ENCODE measurements at regions not wholly inside any gene's neighbourhood (a gene's known extent, or its start where the extent isn't known, plus 50 kb on each side); places are given as distances from the start of the nearest gene placed in this dataset.

- Histone ChIP-seq H3K9ac (ENCODE audit: low read length) (no peak overlapping the region), H3K4me2 (ENCODE audit: low read length) (no peak overlapping the region), H3K79me2 (replicated peaks; ENCODE audit: insufficient read depth, low read length) (no peaks in the 10 kb centered on the region), H3K9me2 (ENCODE audit: insufficient read depth, low read length) (no peaks in the 10 kb centered on the region), H3K4me3 (ENCODE audit: low read length) (no peak overlapping the region), H2AFZ (ENCODE audit: low read depth, low read length) (no peak overlapping the region), H3K27me3 (ENCODE audit: insufficient read depth, low read depth, low read length) (no peaks in the 10 kb centered on the region), H3F3A (ENCODE audit: insufficient read depth, low read length, poor library complexity, severe bottlenecking) (no peaks in the 10 kb centered on the region), H4K20me1 (ENCODE audit: insufficient read depth) (no peaks in the 10 kb centered on the region), H3K27ac (ENCODE audit: low read length) (no peak overlapping the region), H3K36me3 (ENCODE audit: insufficient read depth, low read length) (no peaks in the 10 kb centered on the region), H3K9me3 (ENCODE audit: low read length) (no peaks in the 10 kb centered on the region)
- TF ChIP-seq RAD21 (conservative IDR thresholded peaks at IDR 0.05) (no peak), CTCF (IDR thresholded peaks at IDR 0.05; ENCODE audit: poor library complexity, severe bottlenecking) (no peak), POLR2AphosphoS5 (IDR thresholded peaks at IDR 0.05) (no peak), EP300 (conservative IDR thresholded peaks at IDR 0.05; ENCODE audit: poor library complexity, severe bottlenecking) (no peak), TAF1 (IDR thresholded peaks at IDR 0.05; ENCODE audit: low read depth) (no peak), EZH2 (IDR thresholded peaks at IDR 0.05; ENCODE audit: borderline replicate concordance, insufficient read depth, low read length, poor library complexity, severe bottlenecking) (no peak), MXI1 (conservative IDR thresholded peaks at IDR 0.05; ENCODE audit: poor library complexity, severe bottlenecking) (no peak), SMC3 (conservative IDR thresholded peaks at IDR 0.05; ENCODE audit: poor library complexity) (no peak)
- TF ChIP-seq, protein P1, sequence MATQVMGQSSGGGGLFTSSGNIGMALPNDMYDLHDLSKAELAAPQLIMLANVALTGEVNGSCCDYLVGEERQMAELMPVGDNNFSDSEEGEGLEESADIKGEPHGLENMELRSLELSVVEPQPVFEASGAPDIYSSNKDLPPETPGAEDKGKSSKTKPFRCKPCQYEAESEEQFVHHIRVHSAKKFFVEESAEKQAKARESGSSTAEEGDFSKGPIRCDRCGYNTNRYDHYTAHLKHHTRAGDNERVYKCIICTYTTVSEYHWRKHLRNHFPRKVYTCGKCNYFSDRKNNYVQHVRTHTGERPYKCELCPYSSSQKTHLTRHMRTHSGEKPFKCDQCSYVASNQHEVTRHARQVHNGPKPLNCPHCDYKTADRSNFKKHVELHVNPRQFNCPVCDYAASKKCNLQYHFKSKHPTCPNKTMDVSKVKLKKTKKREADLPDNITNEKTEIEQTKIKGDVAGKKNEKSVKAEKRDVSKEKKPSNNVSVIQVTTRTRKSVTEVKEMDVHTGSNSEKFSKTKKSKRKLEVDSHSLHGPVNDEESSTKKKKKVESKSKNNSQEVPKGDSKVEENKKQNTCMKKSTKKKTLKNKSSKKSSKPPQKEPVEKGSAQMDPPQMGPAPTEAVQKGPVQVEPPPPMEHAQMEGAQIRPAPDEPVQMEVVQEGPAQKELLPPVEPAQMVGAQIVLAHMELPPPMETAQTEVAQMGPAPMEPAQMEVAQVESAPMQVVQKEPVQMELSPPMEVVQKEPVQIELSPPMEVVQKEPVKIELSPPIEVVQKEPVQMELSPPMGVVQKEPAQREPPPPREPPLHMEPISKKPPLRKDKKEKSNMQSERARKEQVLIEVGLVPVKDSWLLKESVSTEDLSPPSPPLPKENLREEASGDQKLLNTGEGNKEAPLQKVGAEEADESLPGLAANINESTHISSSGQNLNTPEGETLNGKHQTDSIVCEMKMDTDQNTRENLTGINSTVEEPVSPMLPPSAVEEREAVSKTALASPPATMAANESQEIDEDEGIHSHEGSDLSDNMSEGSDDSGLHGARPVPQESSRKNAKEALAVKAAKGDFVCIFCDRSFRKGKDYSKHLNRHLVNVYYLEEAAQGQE (IDR thresholded peaks at IDR 0.05; ENCODE audit: borderline replicate concordance), result no peak
These were observed 126.2 kb downstream of the HSD17B3 start for GRCh38 chr9:96175796-96176195.

- H3K27ac ChIP-seq (ENCODE audit: low read length), result no peak overlapping the region
- no peaks in the 10 kb centered on the region for H3K9me2 ChIP-seq (ENCODE audit: insufficient read depth, low read length)
- H3K9me3 ChIP-seq (ENCODE audit: low read length), result no peaks in the 10 kb centered on the region
- no peaks in the 10 kb centered on the region for H3K36me3 ChIP-seq (ENCODE audit: insufficient read depth, low read length)
- H3K9ac ChIP-seq (ENCODE audit: low read length), result no peak overlapping the region
- H3K4me3 ChIP-seq (ENCODE audit: low read length), result no peak overlapping the region
- H3K79me2 ChIP-seq (replicated peaks; ENCODE audit: insufficient read depth, low read length), result no peaks in the 10 kb centered on the region
- no peaks in the 10 kb centered on the region for H3F3A ChIP-seq (ENCODE audit: insufficient read depth, low read length, poor library complexity, severe bottlenecking)
- H4K20me1 ChIP-seq (ENCODE audit: insufficient read depth), result no peaks in the 10 kb centered on the region
- H3K27me3 ChIP-seq (ENCODE audit: insufficient read depth, low read depth, low read length), result no peaks in the 10 kb centered on the region
- H2AFZ ChIP-seq (ENCODE audit: low read depth, low read length), result no peak overlapping the region
- TF ChIP-seq POLR2AphosphoS5 (IDR thresholded peaks at IDR 0.05) (no peak), EZH2 (IDR thresholded peaks at IDR 0.05; ENCODE audit: borderline replicate concordance, insufficient read depth, low read length, poor library complexity, severe bottlenecking) (no peak), TAF1 (IDR thresholded peaks at IDR 0.05; ENCODE audit: low read depth) (no peak), SMC3 (conservative IDR thresholded peaks at IDR 0.05; ENCODE audit: poor library complexity) (no peak), RAD21 (conservative IDR thresholded peaks at IDR 0.05) (no peak), EP300 (conservative IDR thresholded peaks at IDR 0.05; ENCODE audit: poor library complexity, severe bottlenecking) (no peak), CTCF (IDR thresholded peaks at IDR 0.05; ENCODE audit: poor library complexity, severe bottlenecking) (no peak), MXI1 (conservative IDR thresholded peaks at IDR 0.05; ENCODE audit: poor library complexity, severe bottlenecking) (no peak)
- TF ChIP-seq, protein P1 (IDR thresholded peaks at IDR 0.05; ENCODE audit: borderline replicate concordance), result no peak
- no peak overlapping the region for H3K4me2 ChIP-seq (ENCODE audit: low read length)
These were observed 127.0 kb downstream of the HSD17B3 start for GRCh38 chr9:96175001-96175400.

All from neural cell (in vitro differentiated cells).